Kidney epithelial cell (primary cell): ENCODE measurements at regions not wholly inside any gene's neighbourhood (a gene's known extent, or its start where the extent isn't known, plus 50 kb on each side); places are given as distances from the start of the nearest gene placed in this dataset.

Experiments
- DNase-seq: peaks from one replicate; pipeline ENCODE4 v3.0.0-alpha.2; 2010; ENCODE audit warnings: low read depth
- H3K27me3 ChIP-seq: 2 replicates; pipeline ENCODE4 v1.6.0; 2011; ENCODE audit warnings: low read length; ENCODE audit not compliant: control insufficient read depth, insufficient read depth
- H3K36me3 ChIP-seq: 2 replicates; pipeline ENCODE4 v1.5.1; 2011; ENCODE audit warnings: low read length; ENCODE audit not compliant: control insufficient read depth, insufficient read depth
- H3K4me3 ChIP-seq: 2 replicates; pipeline ENCODE4 v1.5.1; 2011; ENCODE audit warnings: low read depth, mild to moderate bottlenecking, control low read depth, low read length
- CTCF ChIP-seq: IDR thresholded peaks from 2 replicates; pipeline ENCODE4 v1.5.1; 2011; ENCODE audit warnings: mild to moderate bottlenecking, moderate library complexity, low read length, control low read depth, inconsistent platforms; ENCODE audit not compliant: insufficient read depth, poor library complexity, severe bottlenecking

GRCh38 chr18:24819141-24819890 is 358.9 kb downstream of the HRH4 start:
- DNase-seq = no peak
- Histone ChIP-seq H3K27me3 (no peaks in the 10 kb centered on the region), H3K4me3 (no peak overlapping the region), H3K36me3 (no peaks in the 10 kb centered on the region)
- no peak for TF ChIP-seq CTCF

DNA sequence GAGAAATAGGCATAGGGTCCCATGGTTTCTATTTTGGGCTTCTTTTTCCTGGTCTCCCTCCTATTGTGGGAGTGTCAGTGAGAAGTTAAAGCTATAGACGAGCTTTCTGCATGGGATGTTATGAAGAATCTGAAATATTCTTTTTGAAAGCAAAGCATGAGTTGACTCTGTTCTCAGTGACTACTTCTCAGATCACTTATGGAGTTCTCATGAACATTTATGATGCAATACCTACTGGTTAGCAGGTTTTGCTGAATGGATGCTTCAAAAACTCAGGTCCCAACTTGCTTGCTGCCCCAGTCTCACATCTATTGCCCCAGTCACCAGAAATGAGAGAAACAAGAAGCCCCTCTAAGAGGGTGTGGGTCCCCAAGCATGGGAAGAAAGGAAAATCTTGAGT is 365.0 kb downstream of the HRH4 start:
- TF ChIP-seq CTCF = no peak
- H3K27me3 ChIP-seq = no peaks in the 10 kb centered on the region
- no peak for DNase-seq
- H3K36me3 ChIP-seq = no peaks in the 10 kb centered on the region
- no peak overlapping the region for H3K4me3 ChIP-seq

- DNase-seq = no peak
- H3K27me3 ChIP-seq = no peaks in the 10 kb centered on the region
- no peaks in the 10 kb centered on the region for H3K36me3 ChIP-seq
- no peak overlapping the region for H3K4me3 ChIP-seq
- TF ChIP-seq CTCF = no peak
Observed at GRCh38 chr18:24826605-24827004, 366.2 kb downstream of the HRH4 start.

DNA sequence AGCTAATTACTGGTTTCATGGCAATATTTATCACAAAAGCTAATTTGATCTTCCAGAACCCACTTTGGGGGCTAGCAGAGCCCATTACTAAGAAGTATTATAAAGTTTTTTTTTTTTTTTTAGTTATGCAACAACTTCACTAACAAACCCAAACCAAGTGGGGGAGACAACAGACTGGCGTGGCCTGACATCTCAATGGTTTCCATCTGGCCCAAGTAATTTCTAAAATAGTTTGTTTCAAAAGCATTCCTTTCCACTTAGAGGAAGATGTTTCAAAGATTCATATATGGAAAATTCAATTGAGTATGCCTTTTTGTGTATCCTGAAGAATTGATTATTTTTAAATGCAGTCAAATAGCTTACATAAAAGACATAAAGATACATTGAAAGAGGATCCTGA is 367.1 kb downstream of the HRH4 start:
- no peaks in the 10 kb centered on the region for H3K36me3 ChIP-seq
- DNase-seq = no peak
- no peak overlapping the region for H3K4me3 ChIP-seq
- no peaks in the 10 kb centered on the region for H3K27me3 ChIP-seq
- no peak for TF ChIP-seq CTCF

- no peak for DNase-seq
- H3K36me3 ChIP-seq = no peaks in the 10 kb centered on the region
- no peak for TF ChIP-seq CTCF
- no peaks in the 10 kb centered on the region for H3K27me3 ChIP-seq
- H3K4me3 ChIP-seq = no peak overlapping the region
Observed at GRCh38 chr18:24831081-24831480, 370.6 kb downstream of the HRH4 start.
